ENCODE measurements at regions not wholly inside any gene's neighbourhood (a gene's known extent, or its start where the extent isn't known, plus 50 kb on each side); places are given as distances from the start of the nearest gene placed in this dataset.

DNA sequence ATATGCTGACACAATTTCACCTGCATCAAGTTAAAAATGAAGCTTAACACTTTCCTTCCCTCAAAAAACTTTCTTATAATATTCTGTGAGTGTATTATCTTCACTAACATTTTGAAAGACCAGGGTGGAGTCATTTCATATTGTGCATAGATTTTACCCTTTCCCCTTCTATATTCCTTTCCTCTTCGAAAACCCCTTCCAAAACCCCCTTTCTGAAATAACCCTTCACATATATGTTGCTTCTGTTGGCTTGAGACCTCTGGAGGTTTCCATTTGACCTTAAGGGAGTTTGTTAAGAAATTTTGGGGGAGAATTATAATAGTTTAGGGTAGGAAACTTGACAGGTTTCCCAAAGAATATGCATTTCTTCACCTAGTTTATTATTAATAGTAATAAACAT is 489.6 kb upstream of the MIR17HG start:
- TF ChIP-seq, protein P1, sequence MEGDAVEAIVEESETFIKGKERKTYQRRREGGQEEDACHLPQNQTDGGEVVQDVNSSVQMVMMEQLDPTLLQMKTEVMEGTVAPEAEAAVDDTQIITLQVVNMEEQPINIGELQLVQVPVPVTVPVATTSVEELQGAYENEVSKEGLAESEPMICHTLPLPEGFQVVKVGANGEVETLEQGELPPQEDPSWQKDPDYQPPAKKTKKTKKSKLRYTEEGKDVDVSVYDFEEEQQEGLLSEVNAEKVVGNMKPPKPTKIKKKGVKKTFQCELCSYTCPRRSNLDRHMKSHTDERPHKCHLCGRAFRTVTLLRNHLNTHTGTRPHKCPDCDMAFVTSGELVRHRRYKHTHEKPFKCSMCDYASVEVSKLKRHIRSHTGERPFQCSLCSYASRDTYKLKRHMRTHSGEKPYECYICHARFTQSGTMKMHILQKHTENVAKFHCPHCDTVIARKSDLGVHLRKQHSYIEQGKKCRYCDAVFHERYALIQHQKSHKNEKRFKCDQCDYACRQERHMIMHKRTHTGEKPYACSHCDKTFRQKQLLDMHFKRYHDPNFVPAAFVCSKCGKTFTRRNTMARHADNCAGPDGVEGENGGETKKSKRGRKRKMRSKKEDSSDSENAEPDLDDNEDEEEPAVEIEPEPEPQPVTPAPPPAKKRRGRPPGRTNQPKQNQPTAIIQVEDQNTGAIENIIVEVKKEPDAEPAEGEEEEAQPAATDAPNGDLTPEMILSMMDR (IDR thresholded peaks at IDR 0.05) = no peak
- TF ChIP-seq POLR2A (IDR thresholded peaks at IDR 0.05) = no peak

Measured in thyroid gland (tissue), 4 donors.